ENCODE measurements at regions not wholly inside any gene's neighbourhood (a gene's known extent, or its start where the extent isn't known, plus 50 kb on each side); places are given as distances from the start of the nearest gene placed in this dataset.

DNA sequence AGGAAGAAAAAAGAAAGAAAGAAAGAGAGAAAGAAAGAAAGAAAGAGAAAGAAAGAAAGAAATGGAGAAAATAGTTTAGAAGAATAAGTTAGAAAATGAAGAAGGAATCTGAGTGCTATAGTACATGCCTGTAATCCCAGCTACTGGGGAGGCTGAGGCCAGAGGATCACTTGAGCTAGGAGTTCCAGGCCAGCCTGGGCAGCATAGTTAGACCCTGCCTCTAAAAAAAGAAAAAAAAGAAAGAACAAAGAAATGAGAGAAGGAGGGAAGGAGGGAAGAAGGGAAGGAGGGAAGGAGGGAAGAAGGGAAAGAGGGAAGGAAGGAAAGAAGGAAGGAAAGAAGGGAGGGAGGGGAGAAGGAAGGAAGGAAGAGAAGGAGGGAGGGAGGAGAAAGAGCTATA lies 1339.8 kb downstream of the OLFM4 start:
- TF ChIP-seq, protein P1, sequence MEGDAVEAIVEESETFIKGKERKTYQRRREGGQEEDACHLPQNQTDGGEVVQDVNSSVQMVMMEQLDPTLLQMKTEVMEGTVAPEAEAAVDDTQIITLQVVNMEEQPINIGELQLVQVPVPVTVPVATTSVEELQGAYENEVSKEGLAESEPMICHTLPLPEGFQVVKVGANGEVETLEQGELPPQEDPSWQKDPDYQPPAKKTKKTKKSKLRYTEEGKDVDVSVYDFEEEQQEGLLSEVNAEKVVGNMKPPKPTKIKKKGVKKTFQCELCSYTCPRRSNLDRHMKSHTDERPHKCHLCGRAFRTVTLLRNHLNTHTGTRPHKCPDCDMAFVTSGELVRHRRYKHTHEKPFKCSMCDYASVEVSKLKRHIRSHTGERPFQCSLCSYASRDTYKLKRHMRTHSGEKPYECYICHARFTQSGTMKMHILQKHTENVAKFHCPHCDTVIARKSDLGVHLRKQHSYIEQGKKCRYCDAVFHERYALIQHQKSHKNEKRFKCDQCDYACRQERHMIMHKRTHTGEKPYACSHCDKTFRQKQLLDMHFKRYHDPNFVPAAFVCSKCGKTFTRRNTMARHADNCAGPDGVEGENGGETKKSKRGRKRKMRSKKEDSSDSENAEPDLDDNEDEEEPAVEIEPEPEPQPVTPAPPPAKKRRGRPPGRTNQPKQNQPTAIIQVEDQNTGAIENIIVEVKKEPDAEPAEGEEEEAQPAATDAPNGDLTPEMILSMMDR (IDR thresholded peaks at IDR 0.05), result no peak
- TF ChIP-seq POLR2A (IDR thresholded peaks at IDR 0.05), result no peak

Measured in heart left ventricle (tissue), 13 donors.